Activated CD4-positive, alpha-beta T cell treated with anti-CD3 and anti-CD28 coated beads, Interleukin-2, amount 50 U/mL, for 48 hours (primary cell): ENCODE measurements at regions not wholly inside any gene's neighbourhood (a gene's known extent, or its start where the extent isn't known, plus 50 kb on each side); places are given as distances from the start of the nearest gene placed in this dataset.
"Not testable (repeated sequence)": the region's sequence is repeated elsewhere in the genome, so short reads cannot be mapped to it uniquely, and the experiment has no call there.

ENCODE experiments used
- DNase-seq, 2 experiments: peaks; one replicate each; pipeline ENCODE4 v3.0.0-alpha.2; 2020

GRCh38 chr13:79637133-79637763 is 156.3 kb downstream of the NDFIP2 start:
- no peak for DNase-seq

GRCh38 chr13:79631051-79631659 is 150.2 kb downstream of the NDFIP2 start:
- no peak for DNase-seq

GRCh38 chr13:79628463-79628862 is 147.5 kb downstream of the NDFIP2 start:
- no peak for DNase-seq

- DNase-seq = no peak
These were observed 146.0 kb downstream of the NDFIP2 start for GRCh38 chr13:79626924-79627323.

- no peak for DNase-seq
These were observed 144.6 kb downstream of the NDFIP2 start for GRCh38 chr13:79625517-79625916.

- no peak for DNase-seq
These were observed 140.9 kb downstream of the NDFIP2 start for GRCh38 chr13:79621902-79622301.

- no peak for DNase-seq
These were observed 140.5 kb downstream of the NDFIP2 start for GRCh38 chr13:79621449-79621848.

GRCh38 chr13:79614250-79614918 is 133.4 kb downstream of the NDFIP2 start:
- DNase-seq = no peak

- no peak for DNase-seq
These were observed 131.6 kb downstream of the NDFIP2 start for GRCh38 chr13:79612604-79613003.

GRCh38 chr13:79607895-79608294 is 126.9 kb downstream of the NDFIP2 start:
- DNase-seq = not testable (repeated sequence)
